ENCODE measurements at regions not wholly inside any gene's neighbourhood (a gene's known extent, or its start where the extent isn't known, plus 50 kb on each side); places are given as distances from the start of the nearest gene placed in this dataset.
"Not testable (repeated sequence)": the region's sequence is repeated elsewhere in the genome, so short reads cannot be mapped to it uniquely, and the experiment has no call there.

GRCh38 chr7:150003973-150004372, 130.2 kb downstream of the ATP6V0E2 start:
- H3K9me3 Mint-ChIP-seq; H3K4me1 Mint-ChIP-seq (ENCODE audit: low read depth); H3K36me3 Mint-ChIP-seq (ENCODE audit: low read depth); DNase-seq; H3K27ac Mint-ChIP-seq; H3K4me3 Mint-ChIP-seq; H3K27me3 Mint-ChIP-seq (ENCODE audit: low read depth); CTCF ChIA-PET: not testable (repeated sequence)
- intact Hi-C loops (cut with micrococcal nuclease): loop anchor here (5.0 kb wide), 1 partner anchor 122 kb away; no protein-coding TSS in a partner anchor

GRCh38 chr7:150004843-150005242, 131.1 kb downstream of the ATP6V0E2 start:
- CTCF ChIA-PET; H3K9me3 Mint-ChIP-seq; DNase-seq; H3K4me3 Mint-ChIP-seq; H3K36me3 Mint-ChIP-seq (ENCODE audit: low read depth); H3K4me1 Mint-ChIP-seq (ENCODE audit: low read depth); H3K27ac Mint-ChIP-seq; H3K27me3 Mint-ChIP-seq (ENCODE audit: low read depth): not testable (repeated sequence)
- intact Hi-C loops (cut with micrococcal nuclease): loop anchor here (5.0 kb wide), 1 partner anchor 123 kb away; no protein-coding TSS in a partner anchor

- intact Hi-C loops (cut with micrococcal nuclease); H3K27me3 Mint-ChIP-seq (ENCODE audit: low read depth); CTCF ChIA-PET; H3K4me3 Mint-ChIP-seq; H3K36me3 Mint-ChIP-seq (ENCODE audit: low read depth); H3K27ac Mint-ChIP-seq; H3K9me3 Mint-ChIP-seq; H3K4me1 Mint-ChIP-seq (ENCODE audit: low read depth); DNase-seq: not testable (repeated sequence)
These were observed 136.0 kb downstream of the ATP6V0E2 start for GRCh38 chr7:150009620-150010303.

GRCh38 chr7:150016651-150017189, 143.0 kb downstream of the ATP6V0E2 start:
- H3K36me3 Mint-ChIP-seq (ENCODE audit: low read depth); H3K4me3 Mint-ChIP-seq; intact Hi-C loops (cut with micrococcal nuclease); CTCF ChIA-PET; H3K4me1 Mint-ChIP-seq (ENCODE audit: low read depth); DNase-seq; H3K27ac Mint-ChIP-seq; H3K27me3 Mint-ChIP-seq (ENCODE audit: low read depth); H3K9me3 Mint-ChIP-seq: not testable (repeated sequence)

GRCh38 chr7:150020210-150020609, 146.4 kb downstream of the ATP6V0E2 start:
- intact Hi-C loops (cut with micrococcal nuclease); CTCF ChIA-PET; H3K36me3 Mint-ChIP-seq (ENCODE audit: low read depth); H3K27me3 Mint-ChIP-seq (ENCODE audit: low read depth); H3K27ac Mint-ChIP-seq; DNase-seq; H3K9me3 Mint-ChIP-seq; H3K4me1 Mint-ChIP-seq (ENCODE audit: low read depth); H3K4me3 Mint-ChIP-seq: not testable (repeated sequence)

- H3K4me1 Mint-ChIP-seq (ENCODE audit: low read depth); CTCF ChIA-PET; H3K27me3 Mint-ChIP-seq (ENCODE audit: low read depth); intact Hi-C loops (cut with micrococcal nuclease); H3K27ac Mint-ChIP-seq; H3K4me3 Mint-ChIP-seq; DNase-seq; H3K36me3 Mint-ChIP-seq (ENCODE audit: low read depth); H3K9me3 Mint-ChIP-seq: not testable (repeated sequence)
These were observed 151.1 kb downstream of the ATP6V0E2 start for GRCh38 chr7:150024550-150025490.

- CTCF ChIA-PET; H3K36me3 Mint-ChIP-seq (ENCODE audit: low read depth); H3K27ac Mint-ChIP-seq; H3K4me1 Mint-ChIP-seq (ENCODE audit: low read depth); H3K9me3 Mint-ChIP-seq; DNase-seq; intact Hi-C loops (cut with micrococcal nuclease); H3K4me3 Mint-ChIP-seq; H3K27me3 Mint-ChIP-seq (ENCODE audit: low read depth): not testable (repeated sequence)
These were observed 152.0 kb downstream of the ATP6V0E2 start for GRCh38 chr7:150025802-150026201.

GRCh38 chr7:150028344-150029012, 154.7 kb downstream of the ATP6V0E2 start:
- CTCF ChIA-PET; intact Hi-C loops (cut with micrococcal nuclease); H3K36me3 Mint-ChIP-seq (ENCODE audit: low read depth); H3K27ac Mint-ChIP-seq; H3K27me3 Mint-ChIP-seq (ENCODE audit: low read depth); H3K4me3 Mint-ChIP-seq; DNase-seq; H3K4me1 Mint-ChIP-seq (ENCODE audit: low read depth); H3K9me3 Mint-ChIP-seq: not testable (repeated sequence)

- H3K27ac Mint-ChIP-seq; H3K4me3 Mint-ChIP-seq; DNase-seq; H3K27me3 Mint-ChIP-seq (ENCODE audit: low read depth); H3K9me3 Mint-ChIP-seq; H3K36me3 Mint-ChIP-seq (ENCODE audit: low read depth); H3K4me1 Mint-ChIP-seq (ENCODE audit: low read depth); intact Hi-C loops (cut with micrococcal nuclease); CTCF ChIA-PET: not testable (repeated sequence)
These were observed 155.2 kb downstream of the ATP6V0E2 start for GRCh38 chr7:150029013-150029389.

- not testable (repeated sequence) for H3K9me3 Mint-ChIP-seq
These were observed 158.0 kb downstream of the ATP6V0E2 start for GRCh38 chr7:150031733-150032132.

GRCh38 chr7:150033711-150034110, 159.9 kb downstream of the ATP6V0E2 start:
- intact Hi-C loops (cut with micrococcal nuclease); H3K4me3 Mint-ChIP-seq; DNase-seq; H3K27me3 Mint-ChIP-seq (ENCODE audit: low read depth); H3K4me1 Mint-ChIP-seq (ENCODE audit: low read depth); H3K27ac Mint-ChIP-seq; H3K9me3 Mint-ChIP-seq; H3K36me3 Mint-ChIP-seq (ENCODE audit: low read depth); CTCF ChIA-PET: not testable (repeated sequence)

More at GRCh38 chr7:150031733-150032132, 158.0 kb downstream of the ATP6V0E2 start:
- CTCF ChIA-PET; intact Hi-C loops (cut with micrococcal nuclease); H3K27ac Mint-ChIP-seq; H3K27me3 Mint-ChIP-seq (ENCODE audit: low read depth); H3K4me1 Mint-ChIP-seq (ENCODE audit: low read depth); H3K4me3 Mint-ChIP-seq; H3K36me3 Mint-ChIP-seq (ENCODE audit: low read depth); DNase-seq: not testable (repeated sequence)

GRCh38 chr7:150035769-150036168, 162.0 kb downstream of the ATP6V0E2 start:
- DNase-seq; H3K27me3 Mint-ChIP-seq (ENCODE audit: low read depth); H3K9me3 Mint-ChIP-seq; CTCF ChIA-PET; H3K4me1 Mint-ChIP-seq (ENCODE audit: low read depth); intact Hi-C loops (cut with micrococcal nuclease); H3K27ac Mint-ChIP-seq; H3K36me3 Mint-ChIP-seq (ENCODE audit: low read depth); H3K4me3 Mint-ChIP-seq: not testable (repeated sequence)

All from activated naive CD4-positive, alpha-beta T cell treated with anti-CD3 and anti-CD28 coated beads for 36 hours (primary cell).